ENCODE measurements at regions not wholly inside any gene's neighbourhood (a gene's known extent, or its start where the extent isn't known, plus 50 kb on each side); places are given as distances from the start of the nearest gene placed in this dataset.

- no peak for DNase-seq
These were observed 56.7 kb upstream of the NTPCR start for GRCh38 chr1:232893481-232894313.

GRCh38 chr1:232894436-232894835 lies 56.0 kb upstream of the NTPCR start:
- no peak for DNase-seq

GRCh38 chr1:232897949-232898465 lies 52.4 kb upstream of the NTPCR start:
- no peak for DNase-seq

- no peak for DNase-seq
These were observed 51.1 kb upstream of the NTPCR start for GRCh38 chr1:232899268-232899667.

GRCh38 chr1:232899839-232900238 lies 50.6 kb upstream of the NTPCR start:
- DNase-seq, result no peak
